ENCODE measurements at regions not wholly inside any gene's neighbourhood (a gene's known extent, or its start where the extent isn't known, plus 50 kb on each side); places are given as distances from the start of the nearest gene placed in this dataset.

- DNase-seq (ENCODE audit: low spot score) = no peak
These were observed 205.9 kb upstream of the HES1 start for GRCh38 chr3:193929921-193930646.

- DNase-seq (ENCODE audit: low spot score) = no peak
These were observed 203.8 kb upstream of the HES1 start for GRCh38 chr3:193932136-193932535.

GRCh38 chr3:193932576-193932975, 203.4 kb upstream of the HES1 start:
- no peak for DNase-seq (ENCODE audit: low spot score)

GRCh38 chr3:193933451-193933850, 202.5 kb upstream of the HES1 start:
- DNase-seq (ENCODE audit: low spot score) = no peak

- no peak for DNase-seq (ENCODE audit: low spot score)
These were observed 200.0 kb upstream of the HES1 start for GRCh38 chr3:193935916-193936315.

- no peak for DNase-seq (ENCODE audit: low spot score)
These were observed 197.3 kb upstream of the HES1 start for GRCh38 chr3:193938613-193939012.

- DNase-seq (ENCODE audit: low spot score) = no peak
These were observed 196.4 kb upstream of the HES1 start for GRCh38 chr3:193939527-193939926.

- DNase-seq (ENCODE audit: low spot score) = no peak
These were observed 195.4 kb upstream of the HES1 start for GRCh38 chr3:193940526-193940925.

- DNase-seq (ENCODE audit: low spot score) = no peak
These were observed 194.5 kb upstream of the HES1 start for GRCh38 chr3:193941486-193941885.

- no peak for DNase-seq (ENCODE audit: low spot score)
These were observed 193.4 kb upstream of the HES1 start for GRCh38 chr3:193942516-193943055.

- DNase-seq (ENCODE audit: low spot score) = no peak
These were observed 192.7 kb upstream of the HES1 start for GRCh38 chr3:193943200-193943599.

- DNase-seq (ENCODE audit: low spot score) = no peak
These were observed 192.0 kb upstream of the HES1 start for GRCh38 chr3:193943851-193944517.

GRCh38 chr3:193944518-193944884, 191.4 kb upstream of the HES1 start:
- no peak for DNase-seq (ENCODE audit: low spot score)

- DNase-seq (ENCODE audit: low spot score) = no peak
These were observed 190.8 kb upstream of the HES1 start for GRCh38 chr3:193945143-193945542.

- DNase-seq (ENCODE audit: low spot score) = no peak
These were observed 189.0 kb upstream of the HES1 start for GRCh38 chr3:193946945-193947344.

- no peak for DNase-seq (ENCODE audit: low spot score)
These were observed 188.4 kb upstream of the HES1 start for GRCh38 chr3:193947596-193947995.

- DNase-seq (ENCODE audit: low spot score) = no peak
These were observed 187.5 kb upstream of the HES1 start for GRCh38 chr3:193948459-193948858.

GRCh38 chr3:193951859-193952258, 184.1 kb upstream of the HES1 start:
- no peak for DNase-seq (ENCODE audit: low spot score)

GRCh38 chr3:193954752-193955151, 181.2 kb upstream of the HES1 start:
- no peak for DNase-seq (ENCODE audit: low spot score)

GRCh38 chr3:193955719-193956118, 180.2 kb upstream of the HES1 start:
- DNase-seq (ENCODE audit: low spot score) = no peak

GRCh38 chr3:193959861-193960260, 176.1 kb upstream of the HES1 start:
- no peak for DNase-seq (ENCODE audit: low spot score)

- no peak for DNase-seq (ENCODE audit: low spot score)
These were observed 175.3 kb upstream of the HES1 start for GRCh38 chr3:193960487-193961274.

All from hematopoietic multipotent progenitor cell treated with erythropoietin and hydrocortisone succinate and interleukin-3 and kit ligand, for 15 days (in vitro differentiated cells).